Ishikawa (cell line): ENCODE measurements at regions not wholly inside any gene's neighbourhood (a gene's known extent, or its start where the extent isn't known, plus 50 kb on each side); places are given as distances from the start of the nearest gene placed in this dataset.

Source experiments
- CEBPB ChIP-seq: IDR thresholded peaks from 2 replicates; pipeline ENCODE4 v1.6.1; 2012
- CREB1 ChIP-seq: IDR thresholded peaks from 2 replicates; pipeline ENCODE4 v1.6.1; 2012; ENCODE audit warnings: low read depth
- EGR1 ChIP-seq: IDR thresholded peaks from 2 replicates; pipeline ENCODE4 v1.6.1; 2012
- EP300 ChIP-seq: IDR thresholded peaks from 2 replicates; pipeline ENCODE4 v1.6.1; 2012; ENCODE audit warnings: borderline replicate concordance
- FOXM1 ChIP-seq: IDR thresholded peaks from 2 replicates; pipeline ENCODE4 v1.6.1; 2012; ENCODE audit warnings: low read depth, borderline replicate concordance
- MAX ChIP-seq: IDR thresholded peaks from 2 replicates; pipeline ENCODE4 v1.6.1; 2012
- NFIC ChIP-seq: IDR thresholded peaks from 2 replicates; pipeline ENCODE4 v1.6.1; 2012
- RAD21 ChIP-seq: IDR thresholded peaks from 2 replicates; pipeline ENCODE4 v1.6.1; 2012; ENCODE audit warnings: low read depth
- REST ChIP-seq: IDR thresholded peaks from 2 replicates; pipeline ENCODE4 v1.6.1; 2012; ENCODE audit warnings: low read depth, mild to moderate bottlenecking
- TAF1 ChIP-seq: IDR thresholded peaks from 2 replicates; pipeline ENCODE4 v1.6.1; 2012; ENCODE audit warnings: low read depth, mild to moderate bottlenecking
- TCF12 ChIP-seq: IDR thresholded peaks from 2 replicates; pipeline ENCODE4 v1.6.1; 2012; ENCODE audit warnings: low read depth
- TEAD4 ChIP-seq: IDR thresholded peaks from 2 replicates; pipeline ENCODE4 v1.6.1; 2012
- USF1 ChIP-seq: IDR thresholded peaks from 2 replicates; pipeline ENCODE4 v1.6.1; 2012
- YY1 ChIP-seq: IDR thresholded peaks from 2 replicates; pipeline ENCODE4 v1.6.1; 2012; ENCODE audit warnings: low read depth
- ZBTB7A ChIP-seq: IDR thresholded peaks from 2 replicates; pipeline ENCODE4 v1.6.1; 2012; ENCODE audit warnings: low read depth

GRCh38 chr16:87062569-87063442 lies 254.4 kb downstream of the C16orf95 start:
- TF ChIP-seq RAD21 (peak; percentile 72), YY1 (no peak), TAF1 (no peak), TCF12 (no peak), USF1 (no peak), CREB1 (no peak), EGR1 (no peak), ZBTB7A (no peak), MAX (no peak)

- TF ChIP-seq REST (no peak), CEBPB (no peak), CREB1 (no peak), EGR1 (no peak), TAF1 (no peak), RAD21 (no peak)
Measured at GRCh38 chr16:87063543-87063942, 253.6 kb downstream of the C16orf95 start.

GRCh38 chr16:87064731-87065445 lies 252.3 kb downstream of the C16orf95 start:
- TF ChIP-seq YY1, result no peak
- no peak for TF ChIP-seq EGR1
- no peak for TF ChIP-seq ZBTB7A
- no peak for TF ChIP-seq REST
- TF ChIP-seq FOXM1, result no peak
- no peak for TF ChIP-seq TAF1
- no peak for TF ChIP-seq CEBPB
- TF ChIP-seq NFIC, result no peak
- no peak for TF ChIP-seq TEAD4
- no peak for TF ChIP-seq MAX
- no peak for TF ChIP-seq USF1
- no peak for TF ChIP-seq TCF12
- no peak for TF ChIP-seq RAD21
- no peak for TF ChIP-seq EP300
- no peak for TF ChIP-seq CREB1

- TF ChIP-seq EGR1 (no peak), USF1 (no peak), EP300 (no peak), CREB1 (no peak), MAX (no peak), ZBTB7A (no peak), REST (no peak), YY1 (no peak), TEAD4 (no peak), RAD21 (no peak), CEBPB (no peak), FOXM1 (no peak), NFIC (no peak), TAF1 (no peak)
Measured at GRCh38 chr16:87065446-87066132, 251.6 kb downstream of the C16orf95 start.
